ENCODE measurements at regions not wholly inside any gene's neighbourhood (a gene's known extent, or its start where the extent isn't known, plus 50 kb on each side); places are given as distances from the start of the nearest gene placed in this dataset.

DNA sequence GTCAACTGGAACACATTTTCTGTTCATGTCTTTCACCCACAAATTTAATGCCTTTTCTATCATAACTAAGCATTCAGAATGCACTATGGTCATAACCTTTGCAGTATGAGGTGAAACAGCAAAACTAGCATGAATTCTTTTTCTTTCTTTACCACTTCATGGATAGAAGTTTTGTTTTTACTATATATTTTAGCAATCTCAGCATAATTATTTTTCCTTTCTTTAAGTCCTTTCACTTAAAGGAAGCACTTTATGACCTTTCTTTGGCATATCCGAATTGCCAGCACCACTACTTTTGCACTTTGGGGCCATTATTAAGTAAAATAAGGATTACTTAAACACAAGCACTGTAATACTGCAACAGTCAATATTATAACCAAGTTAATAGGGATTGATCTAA is 115.1 kb upstream of the DKK2 start:
- TF ChIP-seq CTCF (IDR thresholded peaks at IDR 0.05; ENCODE audit: low read depth, low read length) = no peak
- no peak for DNase-seq (ENCODE audit: extremely low read depth, low read depth)

- TF ChIP-seq CTCF (IDR thresholded peaks at IDR 0.05; ENCODE audit: low read depth, low read length) = no peak
- no peak for DNase-seq (ENCODE audit: extremely low read depth, low read depth)
Observed at GRCh38 chr4:107148904-107149303, 112.8 kb upstream of the DKK2 start.

DNA sequence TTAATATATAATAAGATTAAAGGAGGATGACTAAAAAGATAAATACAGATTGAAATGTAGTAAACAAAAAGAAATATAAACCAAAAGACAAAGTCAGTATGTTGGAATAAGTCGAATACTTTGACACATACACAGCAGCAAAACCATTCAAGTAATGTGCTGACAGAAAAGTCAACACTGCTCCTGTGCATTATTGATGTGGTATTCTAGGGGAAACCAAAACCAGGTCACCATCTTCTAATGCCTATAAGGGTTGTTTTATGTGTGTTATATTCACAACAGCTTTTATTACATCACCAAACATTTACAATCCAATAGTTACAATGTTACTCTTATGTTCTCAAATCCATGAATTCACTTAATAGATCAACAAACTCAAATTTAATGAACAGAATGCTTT is 111.8 kb upstream of the DKK2 start:
- TF ChIP-seq CTCF (IDR thresholded peaks at IDR 0.05; ENCODE audit: low read depth, low read length) = no peak
- DNase-seq (ENCODE audit: extremely low read depth, low read depth) = no peak

GRCh38 chr4:107138433-107138832 is 102.3 kb upstream of the DKK2 start:
- TF ChIP-seq CTCF (IDR thresholded peaks at IDR 0.05; ENCODE audit: low read depth, low read length) = no peak
- DNase-seq (ENCODE audit: extremely low read depth, low read depth) = no peak

DNA sequence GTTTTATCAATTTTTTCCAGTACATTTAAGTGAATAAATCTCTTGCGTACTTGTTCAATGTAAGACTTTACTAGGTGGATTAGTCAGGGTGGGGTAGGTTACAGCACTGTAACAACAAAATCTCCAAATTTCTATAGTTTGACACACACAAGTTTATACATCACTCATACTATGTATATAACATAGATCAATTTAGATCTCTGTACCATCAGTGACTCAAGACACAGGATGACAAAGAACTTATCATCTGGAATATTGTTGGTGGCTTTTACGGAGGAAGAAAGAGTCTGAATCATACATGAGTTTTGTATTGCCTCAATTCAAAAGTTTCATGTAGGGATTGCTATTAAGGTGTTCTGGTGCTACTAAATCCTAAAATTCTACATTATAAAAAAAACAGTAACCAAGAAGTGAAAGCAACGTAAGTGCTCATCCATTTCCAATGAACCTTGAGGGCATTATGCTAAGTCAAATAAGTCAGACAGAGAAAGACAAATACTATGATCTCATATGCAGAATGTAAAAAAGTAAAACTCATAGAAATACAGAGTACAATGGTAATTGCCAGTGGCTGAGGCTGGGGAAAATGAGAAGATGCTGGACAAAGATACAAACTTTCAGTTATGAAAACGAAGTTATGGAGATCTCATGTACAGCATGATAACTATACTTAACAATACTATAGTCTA is 98.0 kb upstream of the DKK2 start:
- no peak for DNase-seq (ENCODE audit: extremely low read depth, low read depth)
- TF ChIP-seq CTCF (IDR thresholded peaks at IDR 0.05; ENCODE audit: low read depth, low read length) = no peak

- TF ChIP-seq CTCF (IDR thresholded peaks at IDR 0.05; ENCODE audit: low read depth, low read length) = no peak
- DNase-seq (ENCODE audit: extremely low read depth, low read depth) = no peak
Observed at GRCh38 chr4:107131295-107131694, 95.2 kb upstream of the DKK2 start.

DNA sequence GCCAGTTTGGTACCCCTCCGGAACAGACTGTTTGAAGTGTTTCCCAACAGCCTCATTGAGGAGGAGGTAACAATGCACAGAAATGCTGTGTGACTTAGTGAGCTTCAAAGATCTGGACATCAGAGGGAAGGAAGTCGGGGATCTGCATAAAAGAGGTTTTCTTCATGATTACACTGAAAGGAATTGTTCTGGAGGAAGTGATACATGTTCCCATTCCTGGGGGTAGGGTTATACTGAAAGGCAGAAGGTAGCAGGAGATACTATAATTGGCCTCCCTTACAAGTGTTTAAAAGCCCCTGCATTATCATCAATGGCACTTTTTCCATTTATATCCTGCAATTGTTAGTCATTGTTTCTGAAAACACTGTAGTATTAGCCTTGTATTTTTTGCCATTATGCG is 94.0 kb upstream of the DKK2 start:
- TF ChIP-seq CTCF (IDR thresholded peaks at IDR 0.05; ENCODE audit: low read depth, low read length) = no peak
- DNase-seq (ENCODE audit: extremely low read depth, low read depth) = no peak

Data from AG09319 (cell line).